Stomach (tissue), 8 donors: ENCODE measurements at regions not wholly inside any gene's neighbourhood (a gene's known extent, or its start where the extent isn't known, plus 50 kb on each side); places are given as distances from the start of the nearest gene placed in this dataset.

Experiments used
- DNase-seq, 2 donors: peaks; one replicate each; pipeline versions ENCODE4 v3.0.0 to v3.0.0-alpha.2; 2013 to 2019
- H3K27ac ChIP-seq, 5 donors: fragments of 200-600 bp in 4 of 5; sonication (generic) in 4 of 5; one replicate each; pipeline ENCODE4 v1.5.1; 2013 to 2019; ENCODE audit warnings: mild to moderate bottlenecking in 1 of 5, moderate library complexity in 1 of 5
- H3K27me3 ChIP-seq, 3 donors: fragments of 200-600 bp; sonication (generic); one replicate each; pipeline ENCODE4 v1.5.1; 2017 to 2019; ENCODE audit warnings: mixed run types in 1 of 3
- H3K36me3 ChIP-seq, 4 donors: fragments of 200-600 bp; sonication (generic); 1 replicate in 3 of 4; 2 replicates in 1 of 4; pipeline ENCODE4 v1.5.1; 2016 to 2019
- H3K4me1 ChIP-seq, 4 donors: fragments of 200-600 bp; sonication (generic); one replicate each; pipeline ENCODE4 v1.5.1; 2016 to 2019
- H3K4me3 ChIP-seq, 4 donors: fragments of 200-600 bp; sonication (generic) in 3 of 4; one replicate each; pipeline ENCODE4 v1.5.1; 2016 to 2019; ENCODE audit warnings: mild to moderate bottlenecking in 1 of 4
- H3K9me3 ChIP-seq, 4 donors: fragments of 200-600 bp; sonication (generic); one replicate each; pipeline ENCODE4 v1.5.1; 2016 to 2019
- EP300 ChIP-seq: sonication (generic); formaldehyde crosslinking; IDR thresholded peaks from one replicate; pipeline ENCODE4 v1.6.1; 2017; ENCODE audit warnings: antibody characterized with exemption
- POLR2A ChIP-seq, 4 donors: fragments of 450-650 bp; IDR thresholded peaks; one replicate each; pipeline ENCODE4 v1.6.1; 2016; ENCODE audit warnings: antibody characterized with exemption in 4 of 4, control low read depth in 2 of 4, mild to moderate bottlenecking in 1 of 4, moderate library complexity in 1 of 4
- POLR2AphosphoS5 ChIP-seq, 3 donors: sonication (generic); formaldehyde crosslinking; IDR thresholded peaks; one replicate each; pipeline ENCODE4 v1.6.1; 2016; ENCODE audit warnings: antibody characterized with exemption in 3 of 3
- WGBS, 5 donors: extraction: QIAGEN DNeasy Blood & Tissue Kit in 3 of 5; methylation state at CpG; one replicate each; pipeline versions ENCODE4 v1.1.5 to v1.1.7; 2013 to 2018; 5-methylcytosine and 5-hydroxymethylcytosine counted together
- intact Hi-C: fragments of 100-400 bp; cut with DNase I; formaldehyde crosslinking; loops from one replicate; pipeline ENCODE4 v1.15.1; 2023; ENCODE audit warnings: low total_unique reads
- TF ChIP-seq, protein P1 (sequence below), 7 experiments: fragments of 450-650 bp in 4 of 7; fragments of 200-600 bp in 3 of 7; sonication (generic) in 3 of 7; IDR thresholded peaks; one replicate each; pipeline ENCODE4 v1.5.1; 2016 to 2019; ENCODE audit warnings: antibody characterized with exemption in 7 of 7, control low read depth in 2 of 7, mild to moderate bottlenecking in 1 of 7
- donor health status: healthy with polysubstance abuse.
- donor health status: Bipolar disorder and iron deficiency.
- donor health status: healthy.

DNA sequence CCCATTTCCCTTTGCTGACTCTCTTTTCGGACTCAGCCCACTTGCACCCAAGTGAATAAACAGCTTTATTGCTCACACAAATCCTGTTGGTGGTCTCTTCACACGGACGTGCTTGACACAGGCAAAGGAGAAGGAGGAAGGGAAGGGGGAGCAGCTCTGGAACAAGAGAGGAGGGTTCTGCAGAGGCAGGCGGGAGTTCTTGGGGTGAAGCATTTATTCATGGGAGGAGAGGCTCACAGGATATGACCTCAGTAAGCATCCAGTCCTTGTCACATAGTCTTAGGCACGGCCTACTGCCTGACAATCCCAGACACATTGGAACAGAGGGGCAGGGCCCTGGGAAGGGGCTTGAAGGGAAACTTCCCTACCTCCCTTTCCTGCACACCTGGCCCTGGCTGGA lies 171.7 kb upstream of the HS6ST1 start:
- Histone ChIP-seq H3K27me3 (peaks cover 0 to 18% (median 4%) of the 10 kb centered on the region in 3 donors), H3K9me3 (peaks cover 0 to 9% (median 7%) of the 10 kb centered on the region in 4 donors), H3K4me1 (peaks cover 0 to 21% (median 12%) of the 10 kb centered on the region in 4 donors), H3K36me3 (no peaks in the 10 kb centered on the region), H3K4me3 (no peak overlapping the region), H3K27ac (no peak overlapping the region)
- intact Hi-C loops: no loop called here
- TF ChIP-seq, protein P1, sequence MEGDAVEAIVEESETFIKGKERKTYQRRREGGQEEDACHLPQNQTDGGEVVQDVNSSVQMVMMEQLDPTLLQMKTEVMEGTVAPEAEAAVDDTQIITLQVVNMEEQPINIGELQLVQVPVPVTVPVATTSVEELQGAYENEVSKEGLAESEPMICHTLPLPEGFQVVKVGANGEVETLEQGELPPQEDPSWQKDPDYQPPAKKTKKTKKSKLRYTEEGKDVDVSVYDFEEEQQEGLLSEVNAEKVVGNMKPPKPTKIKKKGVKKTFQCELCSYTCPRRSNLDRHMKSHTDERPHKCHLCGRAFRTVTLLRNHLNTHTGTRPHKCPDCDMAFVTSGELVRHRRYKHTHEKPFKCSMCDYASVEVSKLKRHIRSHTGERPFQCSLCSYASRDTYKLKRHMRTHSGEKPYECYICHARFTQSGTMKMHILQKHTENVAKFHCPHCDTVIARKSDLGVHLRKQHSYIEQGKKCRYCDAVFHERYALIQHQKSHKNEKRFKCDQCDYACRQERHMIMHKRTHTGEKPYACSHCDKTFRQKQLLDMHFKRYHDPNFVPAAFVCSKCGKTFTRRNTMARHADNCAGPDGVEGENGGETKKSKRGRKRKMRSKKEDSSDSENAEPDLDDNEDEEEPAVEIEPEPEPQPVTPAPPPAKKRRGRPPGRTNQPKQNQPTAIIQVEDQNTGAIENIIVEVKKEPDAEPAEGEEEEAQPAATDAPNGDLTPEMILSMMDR (IDR thresholded peaks at IDR 0.05): no peak
- TF ChIP-seq POLR2A (IDR thresholded peaks at IDR 0.05) (no peak), EP300 (no peak), POLR2AphosphoS5 (IDR thresholded peaks at IDR 0.05) (no peak)
- 59 to 80% (median 77%) methylated on average over 5 of the region's 5 CpGs for WGBS, 5 donors
- DNase-seq: no peak

DNA sequence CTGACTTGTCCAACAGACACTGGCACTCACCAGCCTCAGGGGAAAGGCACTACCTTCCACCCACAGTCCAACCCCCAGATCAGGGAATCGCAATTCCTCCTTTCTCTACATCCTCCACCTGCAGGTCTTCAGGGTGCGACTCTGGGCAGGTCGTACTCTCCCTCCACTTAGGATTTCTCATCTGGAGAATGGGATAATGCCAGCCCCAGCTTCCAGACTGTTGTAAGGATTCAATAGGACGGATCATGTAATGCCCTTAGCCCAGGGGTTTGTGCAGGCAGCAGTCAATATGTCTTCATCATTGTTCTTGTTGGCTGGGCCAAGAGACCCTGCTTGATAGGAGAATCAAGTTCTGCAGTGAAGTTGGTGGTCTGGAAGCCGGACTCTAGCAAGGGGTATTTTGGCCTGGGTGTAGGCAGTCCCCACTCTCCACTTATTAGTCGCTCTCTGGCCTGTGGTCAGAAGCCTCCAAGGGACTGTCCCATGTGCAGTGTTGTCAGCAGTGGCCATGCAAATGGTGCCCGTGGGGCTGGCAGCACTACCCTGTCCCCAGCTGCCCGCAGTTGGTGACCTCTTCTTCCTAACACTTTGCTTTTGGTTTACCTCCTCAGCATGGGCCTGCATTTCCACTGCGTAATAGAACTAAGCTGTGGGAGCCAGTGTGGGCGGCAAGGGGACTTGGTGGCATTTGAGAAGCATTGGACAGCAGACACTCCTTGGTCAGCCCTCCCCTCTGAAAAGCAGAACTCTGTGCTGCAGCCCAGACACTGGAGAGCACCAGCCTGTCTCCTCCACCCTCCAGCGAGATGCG lies 172.4 kb upstream of the HS6ST1 start:
- Histone ChIP-seq H3K36me3 (no peaks in the 10 kb centered on the region), H3K27me3 (peaks cover 0 to 18% (median 4%) of the 10 kb centered on the region in 3 donors), H3K27ac (no peak overlapping the region), H3K9me3 (peaks cover 0 to 9% (median 7%) of the 10 kb centered on the region in 4 donors), H3K4me3 (no peak overlapping the region), H3K4me1 (peaks cover 0 to 21% (median 12%) of the 10 kb centered on the region in 4 donors)
- peak in 1 of 2 donors; percentile 16 for DNase-seq
- intact Hi-C loops: no loop called here
- no peak for TF ChIP-seq POLR2A (IDR thresholded peaks at IDR 0.05)
- TF ChIP-seq POLR2AphosphoS5 (IDR thresholded peaks at IDR 0.05): no peak
- TF ChIP-seq, protein P1 (IDR thresholded peaks at IDR 0.05): no peak
- no peak for TF ChIP-seq EP300
- 91 to 95% (median 94%) methylated on average over 11 to 12 of the region's 12 CpGs for WGBS, 5 donors

- DNase-seq: peak in 1 of 2 donors; percentile 1
- no peak for TF ChIP-seq EP300
- TF ChIP-seq, protein P1 (IDR thresholded peaks at IDR 0.05): no peak
- no peak for TF ChIP-seq POLR2A (IDR thresholded peaks at IDR 0.05)
- no peak for TF ChIP-seq POLR2AphosphoS5 (IDR thresholded peaks at IDR 0.05)
- peaks cover 0 to 9% (median 7%) of the 10 kb centered on the region in 4 donors for H3K9me3 ChIP-seq
- WGBS, 5 donors: 90 to 94% (median 92%) methylated on average over 7 of the region's 7 CpGs
- no peak overlapping the region for H3K27ac ChIP-seq
- no peak overlapping the region for H3K4me3 ChIP-seq
- H3K36me3 ChIP-seq: no peaks in the 10 kb centered on the region
- peaks cover 0 to 18% (median 4%) of the 10 kb centered on the region in 3 donors for H3K27me3 ChIP-seq
- intact Hi-C loops: no loop called here
- peaks cover 0 to 21% (median 12%) of the 10 kb centered on the region in 4 donors for H3K4me1 ChIP-seq
Measured at GRCh38 chr2:128491692-128492244, 173.1 kb upstream of the HS6ST1 start.

DNA sequence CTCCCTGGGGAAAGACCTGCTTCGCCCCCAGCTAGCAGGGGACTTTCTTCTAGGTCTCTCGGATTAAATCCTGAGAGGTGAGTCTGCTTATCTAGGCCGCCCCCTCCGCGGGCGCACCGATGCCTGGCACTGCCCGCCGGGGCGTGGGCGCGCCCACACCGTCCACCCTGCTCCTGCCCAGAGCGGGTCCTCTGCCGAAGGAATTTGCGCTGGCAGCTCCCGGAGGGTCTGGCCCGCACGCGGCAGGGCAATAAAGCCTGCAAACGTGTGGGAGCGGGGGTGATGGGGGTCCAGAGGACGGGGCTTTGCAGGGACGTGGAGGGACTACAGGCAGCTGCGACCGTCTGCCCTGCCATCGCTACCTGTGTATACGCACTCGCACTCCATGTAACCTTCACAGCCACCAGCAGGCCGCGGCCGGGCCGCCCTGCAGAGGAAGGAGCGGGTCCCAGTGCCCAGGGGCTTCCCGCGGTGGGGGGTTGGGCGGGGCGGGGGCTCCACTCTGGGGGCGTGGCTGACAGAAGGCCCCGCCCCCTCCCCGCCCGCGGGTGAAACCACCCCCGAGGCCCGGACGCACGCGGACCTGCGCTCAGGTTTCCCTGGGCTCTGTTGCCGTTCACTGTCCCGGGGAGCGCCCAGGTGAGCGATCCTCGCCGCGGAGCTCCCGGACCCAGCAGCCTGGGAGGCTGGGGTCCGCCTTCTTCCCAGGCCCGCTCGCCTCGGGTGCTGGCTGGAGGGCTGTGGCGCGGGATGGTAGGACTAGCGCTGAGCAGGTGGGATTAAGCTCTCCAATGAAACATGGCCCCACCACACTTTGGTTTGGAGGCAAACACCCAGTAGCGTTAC lies 174.5 kb upstream of the HS6ST1 start:
- WGBS, 5 donors: 47 to 67% (median 64%) methylated on average over 37 to 65 of the region's 65 CpGs
- H3K4me3 ChIP-seq: no peak overlapping the region
- peaks cover 0 to 9% (median 7%) of the 10 kb centered on the region in 4 donors for H3K9me3 ChIP-seq
- peaks cover 0 to 18% (median 4%) of the 10 kb centered on the region in 3 donors for H3K27me3 ChIP-seq
- H3K36me3 ChIP-seq: no peaks in the 10 kb centered on the region
- DNase-seq: peak in 1 of 2 donors; percentile 8
- no peak overlapping the region for H3K27ac ChIP-seq
- intact Hi-C loops: no loop called here
- TF ChIP-seq POLR2AphosphoS5 (IDR thresholded peaks at IDR 0.05): no peak
- H3K4me1 ChIP-seq: peaks cover 0 to 21% (median 12%) of the 10 kb centered on the region in 4 donors
